ENCODE measurements at regions not wholly inside any gene's neighbourhood (a gene's known extent, or its start where the extent isn't known, plus 50 kb on each side); places are given as distances from the start of the nearest gene placed in this dataset.

GRCh38 chr12:3933819-3934192 is 60.6 kb upstream of the PARP11 start:
- Histone ChIP-seq H4K8ac (ENCODE audit: low read depth in 2 of 2, low read length in 2 of 2) (no peak overlapping the region), H3K4me2 (ENCODE audit: low read depth, low read length) (no peak overlapping the region), H3K4ac (ENCODE audit: low read depth, low read length) (no peak overlapping the region), H3K79me1 (ENCODE audit: low read depth in 1 of 2, low read length in 2 of 2) (no peaks in the 10 kb centered on the region), H3K23ac (ENCODE audit: low read depth, low read length) (no peak overlapping the region), H3K14ac (replicated peaks; ENCODE audit: low read depth, low read length) (no peak overlapping the region), H3K18ac (ENCODE audit: low read depth, low read length) (no peak overlapping the region), H3K56ac (ENCODE audit: extremely low read depth, insufficient read depth, low read length) (no peak overlapping the region), H2BK5ac (ENCODE audit: low read depth, low read length, poor library complexity, severe bottlenecking) (no peak overlapping the region), H3K27ac (ENCODE audit: insufficient read depth, low read length) (no peak overlapping the region), H2BK15ac (ENCODE audit: low read depth, low read length) (no peak overlapping the region), H4K91ac (ENCODE audit: insufficient read depth, low read depth, low read length) (no peak overlapping the region), H4K5ac (ENCODE audit: low read depth, low read length) (no peak overlapping the region), H4K20me1 (ENCODE audit: insufficient read depth, low read length) (no peaks in the 10 kb centered on the region), H3K9me3 (ENCODE audit: control insufficient read depth, insufficient read depth, low read length) (no peaks in the 10 kb centered on the region), H3K27me3 (ENCODE audit: control insufficient read depth, insufficient read depth, low read length) (peaks cover 2% of the 10 kb centered on the region; the same call in 1 of the 2 replicates), H3K4me1 (ENCODE audit: control insufficient read depth, insufficient read depth, low read length) (no peaks in the 10 kb centered on the region), H2AK9ac (replicated peaks; ENCODE audit: low read depth, low read length, poor library complexity) (no peak overlapping the region), H3K36me3 (ENCODE audit: control insufficient read depth, insufficient read depth, low read length) (no peaks in the 10 kb centered on the region), H2BK120ac (ENCODE audit: low read depth, low read length) (no peak overlapping the region), H2BK20ac (ENCODE audit: low read depth, low read length) (no peak overlapping the region), H3K9me1 (ENCODE audit: insufficient read depth, low read length) (no peaks in the 10 kb centered on the region), H3K4me3 (ENCODE audit: insufficient read depth, low read depth, low read length) (no peak overlapping the region), H3K9ac (ENCODE audit: low read depth, low read length) (no peak overlapping the region), H2AFZ (replicated peaks; ENCODE audit: low read length, poor library complexity) (no peak overlapping the region), H2AK5ac (ENCODE audit: low read depth, low read length) (no peak overlapping the region)
- TF ChIP-seq, protein P1, sequence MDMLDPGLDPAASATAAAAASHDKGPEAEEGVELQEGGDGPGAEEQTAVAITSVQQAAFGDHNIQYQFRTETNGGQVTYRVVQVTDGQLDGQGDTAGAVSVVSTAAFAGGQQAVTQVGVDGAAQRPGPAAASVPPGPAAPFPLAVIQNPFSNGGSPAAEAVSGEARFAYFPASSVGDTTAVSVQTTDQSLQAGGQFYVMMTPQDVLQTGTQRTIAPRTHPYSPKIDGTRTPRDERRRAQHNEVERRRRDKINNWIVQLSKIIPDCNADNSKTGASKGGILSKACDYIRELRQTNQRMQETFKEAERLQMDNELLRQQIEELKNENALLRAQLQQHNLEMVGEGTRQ (IDR thresholded peaks at IDR 0.05; ENCODE audit: low read depth, low read length): no peak
- TF ChIP-seq MAFK (IDR thresholded peaks at IDR 0.05; ENCODE audit: low read depth, low read length) (no peak), POLR2A (IDR thresholded peaks at IDR 0.05; ENCODE audit: low read depth, low read length) (no peak), SMC3 (IDR thresholded peaks at IDR 0.05; ENCODE audit: low read depth, low read length) (no peak)
- no CpG with 5 or more reads among the region's 1 CpG for WGBS, 2 experiments (ENCODE audit: extremely low coverage in 2 of 2, insufficient read length in 1 of 2)
- no peak for DNase-seq
- dilution Hi-C loops (cut with HindIII; ENCODE audit: low sequenced_read_pairs, unreplicated experiment) (no loop called here), in situ Hi-C loops (cut with MboI; ENCODE audit: low sequenced_read_pairs) (no loop called here), intact Hi-C loops (cut with micrococcal nuclease) (no loop called here)
- BruUV-seq (replicated peaks): no TSS peak
- POLR2A ChIA-PET (ENCODE audit: unreplicated experiment): no interaction called here
- ATAC-seq (ENCODE audit: low read depth): no peak
- CTCF ChIA-PET: no interaction called here

Data from IMR-90 (cell line).